ENCODE measurements at regions not wholly inside any gene's neighbourhood (a gene's known extent, or its start where the extent isn't known, plus 50 kb on each side); places are given as distances from the start of the nearest gene placed in this dataset.
"Not testable (repeated sequence)": the region's sequence is repeated elsewhere in the genome, so short reads cannot be mapped to it uniquely, and the experiment has no call there.

DNA sequence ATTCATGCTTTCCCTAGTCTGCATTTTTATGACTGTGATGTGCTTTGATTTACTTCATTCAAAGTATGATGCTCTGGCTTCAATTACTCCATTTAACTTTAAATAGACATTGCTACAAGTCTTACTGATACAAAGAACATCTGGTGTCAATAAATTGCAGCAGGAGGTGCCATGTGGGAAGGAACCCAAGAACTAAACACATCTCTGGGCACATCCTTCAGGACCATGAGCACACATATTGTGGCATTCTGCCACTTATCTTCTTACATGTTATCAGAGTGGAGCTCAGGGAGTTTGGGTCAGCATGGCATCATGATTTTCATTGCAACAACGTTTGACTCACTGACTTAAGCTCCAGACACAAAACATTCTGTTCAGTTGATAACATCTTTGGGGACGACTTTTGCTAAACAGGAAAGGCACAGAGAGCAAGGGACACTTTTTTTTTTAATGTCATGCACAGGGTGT is 227.0 kb downstream of the DKK1 start:
- DNase-seq (ENCODE audit: low read depth): no peak

DNA sequence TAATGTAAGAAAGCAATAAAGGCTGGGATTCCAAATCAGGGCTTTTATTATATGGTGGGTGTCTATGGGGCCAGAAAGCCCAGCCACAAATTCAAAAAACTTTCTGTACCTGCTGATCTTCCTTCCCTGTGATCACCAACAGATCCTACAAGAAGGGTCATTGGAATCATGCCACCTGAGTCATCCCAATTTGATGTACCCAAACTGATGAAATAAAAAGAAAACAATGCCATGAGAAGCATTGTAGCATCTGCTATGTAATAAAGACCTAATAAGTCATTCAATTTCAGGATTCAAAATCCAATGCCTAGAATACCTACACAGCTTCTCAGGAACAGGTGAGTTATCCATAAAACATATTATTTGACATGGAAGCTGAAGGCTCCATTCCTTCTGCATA is 228.8 kb downstream of the DKK1 start:
- no peak for DNase-seq (ENCODE audit: low read depth)

DNA sequence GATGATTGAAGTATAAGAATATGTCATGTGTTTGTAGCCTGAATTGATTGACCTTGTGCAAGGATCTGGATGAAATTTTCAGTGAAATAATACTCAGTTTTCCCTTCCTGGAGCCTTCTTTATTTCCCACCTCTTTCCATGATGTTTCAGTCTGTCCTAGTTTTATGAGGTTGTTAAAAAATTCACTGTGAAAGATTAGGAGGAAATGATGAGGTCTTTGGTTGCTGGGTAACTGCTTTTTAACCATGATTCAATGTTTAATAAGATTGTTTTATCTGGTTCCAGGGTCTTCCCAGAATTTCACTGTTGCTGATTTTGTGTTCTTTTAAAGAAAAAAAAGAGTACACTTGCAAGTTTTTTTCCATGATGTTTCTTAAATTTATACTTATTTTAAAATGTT is 221.5 kb downstream of the MBL2 start:
- DNase-seq (ENCODE audit: low read depth): no peak

DNA sequence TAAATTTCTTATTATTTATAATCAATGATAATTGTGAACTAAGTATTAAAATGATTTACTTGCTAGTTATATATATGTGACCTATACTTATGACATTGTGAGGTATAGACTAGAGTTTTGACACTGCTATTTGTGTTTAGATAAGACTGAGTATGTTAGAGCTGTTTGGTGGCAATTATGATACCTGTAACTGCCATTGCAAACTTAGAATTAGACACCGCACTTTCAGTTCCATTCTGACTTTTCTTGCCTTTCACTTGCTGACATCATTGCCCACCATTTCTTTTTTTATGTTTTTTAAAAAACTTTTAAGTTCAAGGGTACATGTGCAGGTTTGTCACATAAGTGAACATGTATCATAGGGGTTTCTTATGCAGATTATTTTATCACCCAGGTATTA is 214.5 kb downstream of the MBL2 start:
- no peak for DNase-seq (ENCODE audit: low read depth)

DNA sequence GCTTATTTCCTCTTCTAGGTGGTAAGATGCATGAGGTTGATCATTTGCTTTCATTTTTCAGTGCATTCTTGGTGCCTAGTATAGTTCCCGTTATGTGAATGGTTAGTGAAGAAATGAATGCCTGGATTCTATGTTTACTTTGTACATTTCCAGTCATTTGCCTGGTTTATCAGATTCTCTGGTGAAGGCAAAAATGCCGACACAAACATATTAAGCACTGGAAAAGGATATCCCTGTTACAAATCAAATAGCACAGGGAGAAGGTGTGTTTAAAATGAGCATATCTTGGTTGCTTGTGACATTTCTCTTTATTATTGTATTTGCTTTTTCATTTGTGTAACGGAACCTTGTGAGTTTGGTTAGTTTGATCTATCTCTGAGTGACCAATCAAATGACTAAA is 211.3 kb downstream of the MBL2 start:
- no peak for DNase-seq (ENCODE audit: low read depth)

DNA sequence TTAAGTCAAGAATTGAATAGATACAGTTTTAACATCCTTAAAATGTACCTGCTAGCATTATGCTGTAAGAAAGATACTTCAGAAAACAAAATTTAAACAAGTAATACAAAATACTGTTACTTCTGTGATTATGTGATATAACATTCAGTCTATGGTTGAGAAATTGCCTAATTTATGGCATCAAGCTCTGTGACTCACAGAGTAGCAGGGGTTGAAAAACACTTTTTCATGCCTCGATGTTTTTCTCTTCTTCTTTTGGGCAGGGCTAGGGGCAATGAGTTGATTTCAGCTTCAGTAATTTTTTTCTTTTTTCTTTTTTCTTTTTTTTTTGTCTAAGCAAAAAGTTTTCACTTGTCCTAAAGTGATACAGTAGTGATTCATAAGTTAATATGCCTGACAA is 209.2 kb downstream of the MBL2 start:
- DNase-seq (ENCODE audit: low read depth): no peak

DNA sequence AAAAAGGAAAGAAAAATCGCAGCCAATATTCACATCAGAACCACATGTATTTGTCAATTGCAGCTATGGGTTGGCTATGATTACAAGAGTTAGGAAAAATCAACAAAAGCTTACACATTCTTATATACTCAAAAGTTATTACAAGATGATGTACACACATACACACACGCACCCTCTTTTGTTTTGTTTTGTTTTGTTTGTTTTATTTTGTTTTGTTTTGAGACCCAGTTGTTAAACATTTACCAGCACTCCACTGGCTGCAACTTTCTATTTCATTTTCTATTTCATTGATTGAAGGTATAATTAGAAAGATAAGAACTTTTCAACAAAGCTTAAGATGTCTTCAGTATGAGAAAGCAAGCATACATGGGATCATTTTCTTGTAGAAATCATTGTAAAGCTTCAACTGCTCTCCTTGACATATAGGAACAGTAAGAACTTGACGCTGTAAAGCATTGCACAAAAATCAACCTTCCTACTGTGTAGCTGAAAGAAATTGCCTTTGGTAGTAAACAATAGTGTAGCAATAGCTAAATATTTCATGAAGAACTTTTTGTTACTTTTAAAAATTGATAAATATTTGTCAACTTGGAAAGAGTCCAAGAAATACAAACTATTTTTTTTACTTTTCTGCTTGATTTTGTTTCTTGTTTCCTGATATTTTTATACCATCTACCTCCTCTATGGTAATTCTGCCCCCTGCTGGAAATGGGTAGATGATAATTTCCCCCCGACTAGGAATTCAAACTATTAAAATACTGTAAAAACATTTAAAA is 205.9 kb downstream of the MBL2 start:
- no peak for DNase-seq (ENCODE audit: low read depth)

DNA sequence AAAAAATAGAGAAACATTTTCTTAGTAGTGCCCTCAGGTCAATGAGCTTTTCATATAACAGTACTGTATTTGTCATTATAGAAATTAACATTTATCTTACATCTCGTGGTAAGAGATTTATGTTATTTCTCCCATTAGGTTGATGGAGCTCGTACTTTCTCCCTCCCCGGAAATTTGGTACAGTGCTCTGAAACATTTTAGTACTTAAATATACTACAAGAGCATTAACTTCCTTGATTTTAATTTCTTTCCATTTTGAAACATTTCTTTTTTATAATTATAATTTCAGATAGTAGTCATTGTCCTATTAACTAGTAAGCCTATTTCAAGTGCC is 205.4 kb downstream of the MBL2 start:
- DNase-seq (ENCODE audit: low read depth): no peak

DNA sequence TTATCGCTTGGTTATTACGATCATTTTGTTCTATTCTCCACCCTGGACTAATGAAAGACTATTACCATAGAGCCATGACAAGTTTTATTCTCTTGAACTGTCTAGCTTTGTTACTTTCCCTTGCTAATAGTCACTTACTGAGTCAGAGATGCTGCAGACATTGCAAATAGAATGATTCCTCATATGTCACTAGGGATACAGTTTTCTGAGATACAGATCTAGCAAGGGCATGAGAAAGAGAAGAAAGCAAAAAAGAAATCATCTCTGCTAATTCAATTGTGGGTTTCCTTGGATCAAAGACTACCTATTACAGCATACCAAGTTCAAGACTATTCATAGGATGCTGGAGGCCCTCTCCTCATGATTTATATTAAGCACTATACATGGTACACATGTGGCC is 204.3 kb downstream of the MBL2 start:
- no peak for DNase-seq (ENCODE audit: low read depth)

DNA sequence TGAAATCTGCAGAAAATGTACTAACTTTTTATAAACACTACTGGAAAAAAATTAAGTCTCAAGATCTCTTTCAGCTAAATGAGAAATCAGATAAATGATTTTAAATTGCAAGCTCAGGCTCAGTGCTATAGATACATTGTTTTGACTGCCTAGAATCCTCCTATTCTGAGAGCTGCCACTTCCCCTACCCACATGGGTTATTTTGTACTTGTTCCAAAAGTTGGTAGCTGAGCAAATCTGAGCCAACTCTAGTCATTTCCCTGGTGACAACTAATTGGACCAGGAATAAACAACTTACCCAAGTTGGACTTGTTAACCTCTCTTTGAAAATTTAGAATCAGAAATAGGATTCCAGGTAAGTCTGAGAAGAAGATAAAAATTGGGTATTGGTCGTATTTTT is 202.1 kb downstream of the MBL2 start:
- no peak for DNase-seq (ENCODE audit: low read depth)

DNA sequence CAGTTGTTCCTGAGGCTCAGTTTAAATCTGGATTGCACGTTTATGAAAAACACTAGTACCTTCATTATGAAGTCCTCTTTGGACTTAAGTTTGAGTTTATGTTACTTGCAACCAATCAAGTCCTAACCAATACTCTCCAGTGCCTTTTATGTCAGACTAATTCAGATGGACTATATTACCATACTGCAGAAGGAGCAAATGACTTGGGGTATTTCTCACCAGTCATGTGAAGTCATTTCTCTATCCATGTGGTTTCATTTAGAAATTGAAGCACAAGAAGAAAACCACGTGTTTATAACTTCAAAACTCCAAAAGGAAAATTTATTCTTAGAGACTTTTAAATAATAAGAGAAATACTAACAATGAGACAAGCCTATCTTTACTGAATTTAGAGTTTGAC is 201.6 kb downstream of the MBL2 start:
- DNase-seq (ENCODE audit: low read depth): no peak

DNA sequence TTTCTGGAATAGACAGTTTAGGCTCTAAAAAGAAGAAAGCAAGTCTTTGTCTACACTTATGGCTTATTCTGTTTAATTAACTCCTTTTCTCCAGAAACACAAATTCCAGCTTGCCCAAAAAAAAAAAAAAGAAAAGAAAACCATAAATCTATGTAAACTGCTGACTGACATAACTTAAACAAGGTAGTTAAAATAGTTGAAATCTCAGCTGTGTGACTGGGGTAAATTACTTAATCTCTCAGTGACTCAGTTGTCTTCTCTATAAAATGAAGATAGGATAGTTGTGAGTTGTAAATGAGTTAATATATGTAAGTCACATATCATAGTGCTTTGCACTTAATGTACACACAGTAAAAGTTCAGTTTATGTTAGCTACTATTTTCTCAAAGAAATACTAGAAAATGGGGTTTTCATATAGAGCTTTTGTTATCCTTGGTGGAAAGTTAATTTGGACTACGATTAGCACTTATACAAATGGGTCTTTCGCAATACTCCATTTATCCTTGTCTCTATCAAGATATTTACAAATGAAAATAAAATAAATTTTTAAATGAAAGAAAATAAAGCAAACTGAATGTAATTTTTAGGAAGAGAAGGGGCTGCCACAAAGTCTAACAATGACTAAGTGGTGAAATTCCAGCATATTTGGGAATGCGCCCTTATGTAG is 200.9 kb downstream of the MBL2 start:
- DNase-seq (ENCODE audit: low read depth): no peak

DNA sequence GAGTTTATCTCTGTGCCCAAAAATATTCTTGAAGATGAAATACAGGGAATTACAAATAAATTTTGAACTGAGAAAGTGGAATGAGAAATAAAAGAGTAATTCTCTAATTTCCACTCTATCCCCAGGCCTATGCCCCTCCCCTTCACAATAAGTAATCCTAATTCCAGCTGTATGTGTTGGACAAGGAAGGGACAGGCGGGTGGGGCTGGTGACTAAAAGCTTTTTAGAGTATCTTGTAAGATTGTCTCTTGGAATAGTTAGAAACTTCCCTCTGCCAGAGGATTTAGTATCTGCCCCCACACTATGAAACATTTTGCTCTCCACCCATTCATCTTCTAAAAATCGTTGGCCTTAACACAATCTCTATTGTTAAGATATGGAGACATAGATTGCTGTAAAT is 199.2 kb downstream of the MBL2 start:
- no peak for DNase-seq (ENCODE audit: low read depth)

DNA sequence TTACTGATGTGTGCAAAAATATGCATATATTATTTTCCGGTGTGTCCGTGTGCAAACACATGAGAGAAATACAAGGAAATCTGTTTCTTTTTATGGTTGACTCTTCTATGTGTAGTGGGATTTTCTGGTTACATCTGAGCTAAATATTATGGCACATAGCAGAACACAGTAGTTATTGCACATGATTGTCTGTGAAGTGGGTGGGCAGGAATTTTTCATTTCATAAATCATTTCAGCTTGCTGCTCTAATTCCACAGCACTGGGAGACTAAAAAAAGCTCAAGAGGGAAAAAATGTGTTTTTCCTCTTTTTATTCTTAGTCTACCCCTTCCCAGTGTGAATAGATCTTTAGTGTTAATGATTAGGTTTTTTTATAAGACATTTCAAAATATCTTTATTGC is 197.9 kb downstream of the MBL2 start:
- no peak for DNase-seq (ENCODE audit: low read depth)

DNA sequence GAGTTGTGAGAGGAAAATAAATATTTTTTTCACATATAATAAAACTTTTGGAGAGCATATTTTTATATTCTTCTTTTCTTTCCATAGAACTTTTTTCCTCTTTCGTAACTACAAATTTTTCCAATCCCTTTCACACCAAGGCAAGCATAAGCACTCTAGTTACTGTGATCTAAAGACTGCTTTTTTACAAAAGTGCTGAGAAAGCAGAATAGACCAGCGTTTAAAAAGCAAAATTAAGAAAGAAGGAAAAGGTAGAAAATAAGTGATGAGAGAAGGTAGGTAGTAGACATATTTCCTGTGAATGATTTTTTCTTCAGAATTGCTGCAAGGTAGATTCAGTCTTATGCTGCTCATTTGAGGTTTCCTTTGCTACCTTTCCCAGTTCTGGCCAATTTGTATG is 195.5 kb downstream of the MBL2 start:
- DNase-seq (ENCODE audit: low read depth): no peak

DNA sequence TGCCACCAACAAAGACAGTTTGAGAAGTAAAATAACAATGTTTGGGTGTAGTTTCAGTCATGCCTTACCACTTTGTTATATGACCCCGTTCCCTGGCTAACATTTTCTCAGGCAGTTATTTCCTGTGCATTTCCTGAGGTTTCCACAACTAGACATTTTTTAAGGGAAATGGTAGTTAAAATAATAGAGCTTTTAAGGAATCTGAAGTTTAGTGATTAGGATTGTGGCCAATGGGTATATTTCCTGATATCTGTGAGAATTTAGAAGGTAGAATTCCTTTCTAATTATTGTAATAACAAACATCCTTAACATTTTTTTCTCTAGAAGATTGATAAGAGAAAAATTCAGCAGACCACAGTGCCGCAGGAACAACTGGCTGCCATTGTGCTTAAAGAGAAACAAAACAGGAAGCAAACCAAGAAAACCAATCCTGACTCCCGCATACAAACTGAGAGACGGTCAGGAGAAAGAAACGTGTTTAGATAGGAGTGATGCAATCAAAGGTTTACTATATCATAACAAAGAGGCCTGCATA is 193.6 kb downstream of the MBL2 start:
- DNase-seq (ENCODE audit: low read depth): no peak

DNA sequence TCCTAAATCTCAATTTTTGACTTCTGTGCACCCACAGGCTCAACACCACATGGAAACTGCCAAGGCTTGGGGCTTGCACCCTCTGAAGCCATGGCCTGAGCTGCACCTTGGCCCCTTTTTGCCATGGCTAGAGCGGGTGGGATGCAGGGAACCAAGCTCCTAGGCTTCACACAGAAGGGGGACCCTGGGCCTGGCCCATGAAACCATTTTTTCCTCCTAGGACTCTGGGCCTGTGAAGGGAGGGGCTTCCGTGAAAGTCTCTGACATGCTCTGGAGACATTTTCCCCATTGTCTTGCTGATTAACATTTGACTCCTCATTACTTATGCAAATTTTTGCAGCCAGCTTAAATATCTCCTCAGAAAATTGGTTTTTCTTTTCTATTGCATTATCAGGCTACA is 190.9 kb downstream of the MBL2 start:
- DNase-seq (ENCODE audit: low read depth): not testable (repeated sequence)

DNA sequence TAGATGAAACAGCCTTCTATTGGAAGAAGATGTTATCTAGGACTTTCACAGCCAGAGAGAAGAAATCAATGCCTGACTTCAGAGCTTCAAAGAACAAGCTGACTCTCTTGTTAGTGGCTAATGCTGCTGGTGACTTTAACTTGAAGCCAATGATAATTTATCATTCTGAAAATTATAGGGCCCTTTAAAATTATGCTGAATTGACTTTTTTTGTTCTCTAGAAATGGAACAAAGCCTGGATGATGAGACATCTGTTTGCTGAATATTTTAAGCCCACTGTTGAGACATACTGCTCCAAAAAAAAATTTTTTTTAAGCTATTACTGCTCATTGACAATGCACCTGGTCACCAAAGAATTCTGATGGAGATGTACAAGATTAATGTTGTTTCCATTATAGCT is 189.2 kb downstream of the MBL2 start:
- DNase-seq (ENCODE audit: low read depth): no peak

DNA sequence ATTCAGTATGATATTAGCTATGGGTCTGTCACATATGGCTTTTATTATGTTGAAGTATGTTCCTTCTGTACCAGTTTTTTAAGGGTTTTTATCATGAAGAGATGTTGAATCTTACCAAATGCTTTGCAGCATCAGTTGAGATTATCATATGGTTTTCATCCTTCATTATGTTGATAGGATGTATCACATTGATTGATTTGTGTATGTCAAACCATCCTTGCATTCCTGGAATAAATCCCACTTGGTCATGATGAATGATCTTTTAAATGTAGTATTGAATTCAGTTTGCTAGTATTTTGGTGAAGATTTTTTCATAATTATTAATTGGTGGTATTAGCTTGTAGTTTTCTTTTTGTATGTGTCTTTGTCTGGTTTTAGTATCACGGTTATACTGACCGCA is 185.9 kb downstream of the MBL2 start:
- DNase-seq (ENCODE audit: low read depth): no peak

DNA sequence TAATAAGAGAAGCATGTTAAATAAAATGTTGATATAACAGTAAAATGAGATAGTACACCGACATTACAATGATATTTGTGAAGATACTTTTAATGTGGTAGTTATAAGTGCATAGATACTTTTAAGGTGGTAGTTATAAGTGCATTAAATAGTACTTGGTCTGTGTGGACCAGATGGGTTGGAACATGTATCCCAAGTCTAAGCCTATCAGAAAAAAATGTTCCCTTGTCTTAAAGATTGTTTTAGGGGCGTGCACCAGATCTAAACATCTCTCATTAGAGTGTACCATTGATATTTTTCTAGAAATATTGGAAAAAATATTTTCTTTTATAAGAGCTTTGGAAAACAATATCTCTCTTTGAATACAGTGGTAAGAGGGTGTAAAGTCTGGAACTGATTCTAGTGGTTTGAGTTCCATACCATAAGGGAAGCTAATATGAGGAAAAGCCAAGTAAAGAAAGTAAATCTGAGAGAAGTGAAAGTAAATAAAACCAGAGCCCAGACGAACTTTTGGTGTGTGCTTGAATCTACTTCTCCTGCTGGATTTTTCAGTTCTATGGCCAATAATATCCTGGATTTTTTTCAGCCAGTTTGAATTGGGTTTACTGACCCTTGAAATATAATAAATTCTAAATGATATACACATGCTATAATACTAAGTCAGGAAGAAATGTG is 175.3 kb downstream of the MBL2 start:
- no peak for DNase-seq (ENCODE audit: low read depth)

DNA sequence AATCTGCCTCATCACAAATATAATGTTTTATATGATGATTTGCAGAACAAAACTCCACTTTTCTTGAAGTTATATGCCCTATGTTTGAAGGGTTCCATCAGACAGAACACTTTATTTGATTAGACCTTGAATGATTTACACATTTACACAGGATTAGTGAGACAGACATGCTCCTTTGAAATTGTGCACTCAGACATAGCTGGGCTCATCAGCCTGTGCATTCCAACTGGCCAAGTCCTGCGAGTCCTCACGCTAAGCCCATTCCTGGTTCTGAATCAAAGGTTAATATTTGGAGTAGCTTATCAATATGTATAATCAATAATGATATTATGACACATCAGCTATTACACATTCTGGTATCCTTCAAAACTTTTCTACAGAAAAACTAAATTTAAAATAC is 173.6 kb downstream of the MBL2 start:
- DNase-seq (ENCODE audit: low read depth): no peak

DNA sequence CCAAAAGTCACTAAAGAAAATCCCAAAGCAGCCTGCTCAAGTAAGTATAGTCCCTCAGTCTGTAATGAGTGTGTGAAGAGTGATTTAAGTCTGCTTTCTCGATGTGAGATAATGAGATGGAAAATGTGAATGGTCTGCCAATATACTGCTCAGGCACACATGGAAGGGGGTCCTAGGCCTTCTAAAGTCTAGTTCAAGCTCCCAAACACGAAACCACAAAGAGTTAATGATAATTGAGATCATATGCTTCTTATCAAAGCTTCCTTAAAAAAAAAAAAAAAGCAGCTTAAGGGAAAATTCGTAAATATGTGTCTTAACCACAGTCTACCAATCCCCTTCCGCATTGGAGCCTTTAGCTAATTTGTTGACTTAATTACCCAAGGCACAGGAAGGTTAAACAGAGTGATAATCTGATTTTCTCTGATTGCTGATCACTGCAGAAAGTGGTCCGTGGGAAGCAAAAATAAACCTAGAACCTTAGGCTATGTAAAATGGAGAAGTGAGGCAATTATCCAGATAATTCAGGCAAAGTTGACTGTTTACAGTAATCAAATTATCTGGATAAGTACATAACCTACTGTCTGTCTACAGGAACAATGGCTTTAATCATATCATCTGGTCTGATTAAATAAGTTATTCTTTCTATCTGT is 172.9 kb downstream of the MBL2 start:
- no peak for DNase-seq (ENCODE audit: low read depth)

DNA sequence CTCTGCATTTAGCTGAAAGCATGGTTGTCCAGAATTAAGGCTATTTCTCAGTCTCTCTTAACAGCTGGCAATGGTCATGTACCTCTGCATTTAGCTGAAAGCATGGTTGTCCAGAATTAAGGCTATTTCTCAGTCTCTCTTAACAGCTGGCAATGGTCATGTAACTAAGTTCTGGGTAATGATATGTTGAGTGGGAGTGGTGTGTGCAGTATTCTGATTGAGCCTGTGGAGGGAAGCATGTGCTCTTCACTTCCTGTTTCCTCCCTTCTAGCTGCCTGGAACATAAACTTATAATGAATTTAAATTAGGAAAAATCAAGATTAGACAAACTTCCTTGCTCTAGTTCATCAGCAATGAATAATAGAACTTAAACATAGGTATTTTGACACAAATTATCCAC is 168.5 kb downstream of the MBL2 start:
- peak; percentile 56 for DNase-seq (ENCODE audit: low read depth)

All from CMK (cell line).